AG20443 (cell line): ENCODE measurements at regions not wholly inside any gene's neighbourhood (a gene's known extent, or its start where the extent isn't known, plus 50 kb on each side); places are given as distances from the start of the nearest gene placed in this dataset.

Experiments
- DNase-seq: peaks from one replicate; pipeline ENCODE4 v3.0.0; 2012; ENCODE audit warnings: low spot score, mixed read lengths

DNA sequence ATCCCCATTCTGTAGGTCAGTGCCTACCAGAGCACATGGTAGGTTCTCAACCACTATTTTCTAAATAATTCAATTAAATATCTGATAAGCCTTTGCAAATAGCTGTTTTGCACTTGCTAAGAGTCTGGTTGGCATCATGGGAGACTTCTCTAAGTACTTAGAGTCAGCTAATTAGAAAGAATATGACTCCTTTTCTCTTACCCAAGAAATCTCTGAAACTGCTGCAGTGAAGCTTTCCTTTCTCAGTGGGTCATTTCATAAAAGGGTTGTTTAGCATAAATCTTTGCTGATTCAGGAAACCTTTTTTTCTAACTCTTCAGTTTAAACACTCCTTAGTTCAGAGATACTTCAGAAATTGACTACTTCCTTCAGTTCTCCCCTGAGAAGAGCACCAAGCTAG is 438.9 kb downstream of the ADRA2A start:
- no peak for DNase-seq

DNA sequence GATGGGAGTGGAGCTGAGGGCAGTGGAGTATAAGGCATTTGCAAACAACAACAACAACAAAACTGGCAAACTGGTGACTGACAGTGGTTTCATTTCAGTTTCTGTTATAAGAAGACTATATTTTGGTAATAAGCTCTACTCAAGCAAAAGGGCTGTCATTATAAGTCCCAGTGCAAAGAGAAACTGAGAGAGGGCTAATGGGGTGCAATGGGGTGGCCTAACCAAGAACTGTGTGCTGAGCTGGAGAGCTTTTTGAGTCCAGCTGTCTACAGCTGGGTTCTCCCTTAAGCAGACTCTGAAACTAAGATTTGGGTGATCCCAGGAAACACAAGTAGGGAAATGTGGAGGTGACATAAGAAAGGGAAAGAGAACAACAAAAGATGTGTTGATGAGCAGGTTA is 439.3 kb downstream of the ADRA2A start:
- no peak for DNase-seq

DNA sequence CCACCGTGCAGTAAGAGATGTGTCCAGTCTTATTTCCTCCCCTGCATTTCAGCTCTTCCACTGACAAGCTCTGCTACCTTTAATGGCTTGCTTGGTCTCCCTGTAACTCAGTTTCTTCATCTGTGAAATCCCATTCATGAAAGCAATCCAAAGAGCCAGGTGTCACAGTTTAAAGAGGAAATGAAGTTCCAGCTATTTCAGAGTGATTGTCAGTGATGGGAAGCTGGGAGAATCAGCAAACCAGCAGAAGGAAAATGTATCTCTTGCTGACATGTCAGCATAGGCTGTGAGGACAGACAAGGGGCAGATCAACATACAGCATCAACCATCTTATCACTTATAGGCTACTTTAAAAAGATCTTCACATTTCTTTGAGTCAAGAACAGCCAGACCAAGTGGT is 445.3 kb downstream of the ADRA2A start:
- DNase-seq = no peak

DNA sequence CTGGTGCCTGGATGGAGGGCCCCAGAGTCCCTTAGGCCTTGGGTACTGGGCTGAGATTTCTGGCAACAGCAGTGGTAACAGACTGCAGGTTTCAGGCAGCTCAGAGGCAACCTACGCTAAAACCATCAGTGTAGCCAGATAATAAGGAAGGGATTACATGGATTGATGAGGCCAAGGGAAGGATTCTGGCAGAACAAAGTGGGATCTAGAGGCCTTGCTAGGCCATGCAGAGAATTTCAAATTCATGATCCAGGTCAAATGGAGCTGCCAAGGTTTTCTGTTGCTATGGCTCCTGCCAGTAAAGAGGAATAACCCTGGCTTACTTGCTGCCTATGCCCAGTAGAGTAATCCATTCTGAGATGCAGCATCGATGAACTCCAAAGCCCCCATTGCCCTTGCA is 445.7 kb downstream of the ADRA2A start:
- no peak for DNase-seq

DNA sequence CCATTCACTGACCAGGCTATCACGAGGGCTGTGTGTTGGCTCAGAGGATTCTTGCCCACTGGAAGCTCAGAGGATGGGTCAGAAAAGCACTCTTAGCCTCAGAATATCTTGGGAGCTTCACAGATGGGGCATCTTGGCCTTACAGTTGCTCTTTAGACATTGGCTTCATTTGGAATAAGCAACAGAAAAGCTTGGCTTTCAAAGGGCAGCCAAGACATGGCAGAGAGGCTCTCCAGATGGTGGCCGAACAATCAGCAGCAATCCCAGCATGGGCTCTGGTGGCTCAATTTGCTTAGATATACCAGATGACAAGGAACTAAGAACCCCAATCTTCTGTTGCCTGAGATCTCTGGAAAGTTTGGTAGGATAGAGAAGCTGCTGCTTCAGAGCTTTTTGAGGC is 446.2 kb downstream of the ADRA2A start:
- DNase-seq = no peak

DNA sequence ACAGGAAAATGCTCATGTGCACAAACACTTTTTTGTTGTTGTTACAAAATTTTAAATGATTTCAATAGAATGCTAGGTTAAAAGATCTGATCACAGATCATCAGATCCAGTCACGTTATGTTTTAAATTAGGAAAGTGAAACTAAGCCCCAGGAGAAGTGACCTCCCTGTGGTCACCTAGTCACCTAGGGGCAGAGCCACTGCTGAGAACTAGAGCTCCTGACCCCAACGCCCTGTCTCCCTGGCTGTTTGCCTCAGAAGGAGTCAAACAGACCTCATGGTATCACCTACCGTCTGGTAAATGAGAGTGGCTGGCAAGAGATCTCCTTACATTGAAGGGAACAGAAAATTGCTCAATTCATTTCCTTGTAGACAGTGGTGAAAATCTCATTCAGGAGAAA is 447.3 kb downstream of the ADRA2A start:
- DNase-seq = no peak

DNA sequence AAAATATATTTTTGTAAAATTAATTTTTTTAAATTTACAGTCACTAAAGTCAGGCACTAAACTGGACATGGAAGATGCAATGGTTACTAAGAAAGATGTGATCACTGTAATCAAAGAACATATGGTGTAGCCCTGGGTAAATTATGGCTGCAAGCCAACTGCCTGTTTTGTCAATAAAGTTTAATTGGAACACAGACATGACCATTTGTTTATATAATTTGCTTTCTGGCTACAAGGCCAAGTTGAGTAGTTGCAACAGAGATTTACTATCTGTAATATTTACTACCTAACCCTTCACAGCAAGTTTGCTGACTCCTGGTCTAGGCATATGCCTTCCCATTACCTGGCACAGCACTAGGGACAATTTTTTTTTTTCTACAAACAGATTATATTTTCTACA is 448.9 kb downstream of the ADRA2A start:
- DNase-seq = no peak

DNA sequence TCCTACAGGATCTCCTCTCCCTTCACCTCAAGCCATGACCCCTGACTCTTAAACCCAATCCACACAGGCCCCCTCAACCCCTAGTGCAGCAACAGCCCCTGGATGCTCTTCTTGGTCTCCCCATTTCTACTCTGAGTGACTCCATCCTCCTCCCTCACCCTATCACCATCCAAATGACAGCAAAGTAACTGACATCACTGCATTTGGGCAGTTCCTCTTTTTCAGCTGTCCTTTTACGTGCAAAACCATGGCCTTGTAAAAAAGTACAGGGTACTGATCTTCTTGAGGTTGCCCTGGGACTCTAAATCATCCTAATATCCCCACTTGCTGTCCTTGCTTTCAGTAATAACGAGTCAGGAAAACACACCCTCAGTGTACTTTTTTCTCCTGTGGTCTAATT is 454.9 kb downstream of the ADRA2A start:
- no peak for DNase-seq

DNA sequence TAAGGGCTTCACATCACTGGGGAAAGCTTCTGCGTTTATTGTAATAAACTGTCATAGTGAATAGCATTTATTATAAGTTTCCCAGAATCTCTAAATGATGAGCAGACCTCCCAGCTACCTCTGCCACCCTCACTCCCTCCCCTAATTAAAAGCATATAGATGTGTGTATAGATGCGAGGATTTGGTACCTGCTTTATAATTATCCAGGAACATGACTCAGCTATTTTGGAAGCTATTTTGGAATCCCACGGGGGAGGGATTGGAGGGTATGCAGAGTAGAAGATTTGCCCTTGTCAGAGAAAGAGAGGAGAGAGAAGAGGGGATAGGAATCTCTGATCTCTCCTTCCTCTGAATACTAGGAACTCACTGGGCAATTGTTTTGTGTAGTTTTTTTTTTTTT is 455.3 kb downstream of the ADRA2A start:
- no peak for DNase-seq

DNA sequence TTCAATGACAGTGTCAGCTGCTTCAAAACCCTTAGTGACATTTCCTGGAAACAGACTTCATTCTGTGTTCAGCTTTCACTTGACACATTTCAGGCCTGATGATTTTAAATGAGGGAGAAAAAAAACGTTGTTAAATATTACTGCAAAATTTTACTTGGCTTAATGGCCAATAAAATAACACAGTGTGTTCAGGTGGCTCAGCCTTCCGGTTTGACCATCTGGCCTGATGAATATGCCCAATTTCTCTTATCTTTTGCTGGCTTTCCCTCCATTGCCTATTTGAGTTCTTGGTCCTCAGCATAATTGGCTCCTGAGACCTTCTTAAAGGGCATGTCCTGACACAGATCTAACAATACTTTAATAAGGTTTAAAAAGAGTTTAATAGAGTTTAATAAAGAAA is 462.4 kb downstream of the ADRA2A start:
- no peak for DNase-seq

DNA sequence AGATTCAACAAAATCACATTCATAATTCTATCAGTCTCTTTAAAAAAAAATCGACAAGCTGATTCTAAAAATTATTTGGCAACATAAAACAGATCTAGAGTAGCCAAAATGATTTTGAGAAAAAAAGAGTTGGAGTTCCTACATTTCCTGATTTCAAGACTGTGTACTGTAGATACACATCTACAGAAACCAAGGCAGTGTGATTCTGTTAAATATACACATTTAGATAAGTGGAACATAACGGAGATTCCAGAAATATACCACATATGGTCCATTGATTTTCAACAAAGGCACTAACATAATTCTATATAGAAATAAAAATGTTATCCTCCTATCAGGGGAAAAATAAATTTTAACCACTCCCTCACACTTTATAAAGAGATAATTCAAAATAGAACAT is 467.0 kb downstream of the ADRA2A start:
- DNase-seq = no peak

DNA sequence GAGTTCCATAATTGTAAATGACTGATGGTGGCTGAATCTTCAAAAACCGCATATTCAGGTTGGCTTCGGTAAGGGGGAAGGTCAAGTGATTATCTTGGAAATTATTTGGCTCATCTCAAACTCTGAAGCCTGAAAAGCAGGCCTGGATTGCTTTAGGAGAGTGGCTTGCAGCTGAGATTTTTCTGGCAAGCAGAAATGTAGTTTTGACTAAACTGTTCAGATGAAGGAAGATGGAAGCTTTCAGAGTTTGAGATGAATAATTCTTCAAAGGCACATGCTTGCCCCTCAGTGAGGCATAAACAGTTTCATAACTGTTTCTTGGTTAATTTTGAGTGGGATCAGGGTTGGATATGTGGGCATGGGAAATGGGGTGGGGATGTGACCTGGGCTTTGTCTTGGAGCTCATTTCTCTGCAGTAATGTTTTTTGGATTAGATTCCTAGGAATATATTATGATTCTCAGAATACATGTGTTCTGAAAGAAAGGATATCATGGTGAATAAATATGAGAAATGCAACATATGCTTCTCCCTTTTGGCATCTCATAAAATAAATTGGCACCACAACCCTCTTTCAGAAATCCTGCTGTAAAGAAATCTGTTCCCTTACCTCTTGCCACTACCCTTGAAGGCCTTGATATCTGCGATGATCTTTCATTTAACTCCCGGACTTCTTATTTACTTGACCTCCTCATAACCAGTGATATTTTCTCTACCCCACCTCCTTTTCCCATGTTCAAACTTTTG is 469.2 kb downstream of the ADRA2A start:
- no peak for DNase-seq

DNA sequence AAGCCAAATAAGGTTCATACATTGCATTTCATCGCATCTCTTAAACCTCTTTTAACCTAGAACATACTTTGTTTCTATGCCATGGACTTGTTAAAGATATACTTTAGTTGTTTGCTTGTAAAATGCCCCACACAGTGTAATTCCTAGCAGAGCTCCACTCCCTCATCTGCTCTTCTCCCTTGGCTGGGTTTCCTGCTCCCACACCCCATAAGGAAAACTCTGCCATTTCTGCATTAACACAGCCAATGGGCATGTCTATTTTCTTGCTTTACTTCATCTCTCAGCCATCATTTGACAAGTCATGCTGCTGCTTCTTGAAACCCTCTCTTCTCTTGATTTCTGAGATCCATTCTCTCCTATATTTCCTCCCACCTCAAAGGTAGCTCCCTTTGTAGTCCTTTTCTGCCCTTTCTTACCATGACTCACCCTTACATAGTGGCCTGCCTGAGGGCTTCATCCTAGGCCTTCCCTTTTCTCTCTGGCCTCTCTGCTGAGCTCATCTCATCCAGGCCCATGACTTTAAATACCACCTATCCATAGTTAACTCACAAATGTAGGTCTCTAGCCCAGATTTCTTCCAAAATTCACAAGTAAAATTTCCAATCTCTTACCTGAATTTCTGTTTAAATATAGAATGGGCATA is 471.4 kb downstream of the ADRA2A start:
- DNase-seq = no peak

DNA sequence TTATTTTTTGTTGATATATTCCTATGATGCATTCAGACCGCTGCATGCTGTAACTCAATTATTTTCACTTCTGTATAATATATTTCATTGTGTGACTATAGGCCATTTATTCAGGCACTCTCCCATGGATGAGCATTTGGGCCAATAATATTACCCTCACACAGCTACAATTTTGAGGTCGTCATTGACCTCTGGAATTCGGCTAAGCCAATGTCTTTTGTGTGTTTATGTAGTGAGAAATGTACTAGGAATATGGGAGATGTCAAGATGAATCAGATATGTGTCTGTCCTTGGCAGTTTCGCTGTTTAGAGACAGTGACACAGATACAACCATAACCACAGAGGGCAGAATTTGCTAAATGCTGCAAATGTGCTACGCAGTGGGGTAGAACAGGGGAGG is 474.2 kb downstream of the ADRA2A start:
- peak; percentile 48 for DNase-seq

DNA sequence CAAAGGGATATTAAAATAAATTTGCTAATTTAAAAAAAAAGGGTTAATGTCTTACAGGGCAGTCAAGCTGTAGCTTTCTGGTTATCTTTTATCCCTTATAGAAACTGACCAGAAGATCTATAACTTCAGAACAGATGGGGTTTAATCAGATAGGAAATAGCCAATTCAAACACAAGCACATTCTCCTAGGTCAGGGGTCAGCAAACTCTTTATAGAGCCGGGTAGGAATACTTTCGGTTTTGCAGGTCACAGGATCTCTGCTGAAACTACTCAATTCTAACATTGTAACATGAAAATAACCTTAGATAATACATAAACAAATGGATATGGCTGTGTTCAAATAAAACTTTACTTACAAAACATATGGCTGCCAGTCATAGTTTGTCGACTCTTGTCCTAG is 479.8 kb downstream of the ADRA2A start:
- DNase-seq = no peak

DNA sequence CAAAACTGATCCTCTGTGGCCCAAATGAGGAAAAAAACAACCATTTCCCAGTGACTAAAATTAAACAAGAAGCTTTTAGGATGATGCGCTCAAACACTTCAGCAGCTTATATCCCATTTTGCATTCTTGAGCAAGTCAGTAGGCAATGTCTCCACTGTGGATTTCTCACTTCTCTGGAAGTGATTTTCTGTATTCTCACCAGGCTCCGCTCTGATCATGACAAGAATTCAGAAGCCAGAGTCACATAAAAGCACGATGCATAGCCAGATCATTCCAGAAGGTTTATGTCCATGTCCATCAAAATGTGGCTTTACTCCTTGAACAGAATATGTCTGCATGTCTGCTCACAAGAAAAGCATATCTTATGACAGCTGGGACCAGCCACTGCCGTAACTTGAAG is 481.4 kb downstream of the ADRA2A start:
- DNase-seq = no peak

DNA sequence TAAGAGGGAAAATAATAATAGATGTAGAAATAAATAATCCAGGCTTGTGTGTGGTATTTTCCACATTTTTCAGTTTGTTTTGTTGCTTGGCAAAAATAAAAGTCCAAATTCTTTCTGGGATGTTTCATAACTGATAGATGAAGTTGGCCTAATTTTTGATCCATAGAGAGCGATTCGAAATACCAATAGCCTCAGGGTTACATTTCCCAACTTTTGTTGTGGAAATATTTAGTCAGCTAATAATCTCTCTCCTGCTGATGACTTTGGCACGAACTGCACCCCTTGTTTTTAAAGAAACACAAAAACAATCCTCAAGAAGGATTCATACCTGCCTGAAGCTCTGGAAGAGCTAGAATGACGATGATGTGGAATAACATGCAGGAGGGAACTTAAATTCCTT is 483.2 kb downstream of the ADRA2A start:
- peak; percentile 54 for DNase-seq

DNA sequence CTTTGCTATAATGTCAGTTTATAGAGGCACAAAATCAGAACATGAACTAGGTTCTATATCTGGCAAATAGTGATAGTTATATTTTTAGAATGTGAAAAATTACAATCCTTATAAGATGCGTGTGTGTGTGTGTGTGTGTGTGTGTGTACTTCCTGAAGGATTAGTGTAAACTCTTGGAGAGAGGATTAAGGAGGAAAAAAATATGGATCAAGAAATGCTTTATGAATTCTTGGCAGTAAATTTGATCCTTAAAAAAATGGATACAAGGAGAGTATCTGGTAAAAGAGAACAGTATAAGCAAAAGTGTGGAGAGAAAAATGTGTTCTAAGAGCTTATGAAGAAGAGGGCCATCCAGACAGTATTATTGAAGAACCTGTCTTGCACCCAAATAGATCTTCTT is 484.3 kb downstream of the ADRA2A start:
- no peak for DNase-seq

DNA sequence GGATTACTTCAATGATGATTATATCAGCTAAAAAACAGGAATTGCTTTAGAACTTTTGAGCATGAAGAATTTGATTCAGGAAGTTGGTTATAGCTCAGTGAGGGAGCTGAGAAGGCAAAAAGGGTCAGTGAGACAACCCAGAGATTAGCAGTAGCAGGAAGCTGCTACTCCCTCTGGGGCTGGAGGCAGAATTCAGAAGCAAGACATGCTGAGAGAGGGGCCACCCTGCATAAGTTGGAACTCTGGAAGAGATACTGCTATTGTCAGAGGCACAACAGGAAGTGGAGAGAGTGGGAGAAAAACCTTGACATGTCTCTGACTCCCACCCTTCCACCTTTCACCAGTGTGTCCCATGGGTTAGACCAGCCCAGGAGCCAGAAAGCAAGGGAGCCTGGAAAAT is 488.7 kb downstream of the ADRA2A start:
- DNase-seq = no peak

DNA sequence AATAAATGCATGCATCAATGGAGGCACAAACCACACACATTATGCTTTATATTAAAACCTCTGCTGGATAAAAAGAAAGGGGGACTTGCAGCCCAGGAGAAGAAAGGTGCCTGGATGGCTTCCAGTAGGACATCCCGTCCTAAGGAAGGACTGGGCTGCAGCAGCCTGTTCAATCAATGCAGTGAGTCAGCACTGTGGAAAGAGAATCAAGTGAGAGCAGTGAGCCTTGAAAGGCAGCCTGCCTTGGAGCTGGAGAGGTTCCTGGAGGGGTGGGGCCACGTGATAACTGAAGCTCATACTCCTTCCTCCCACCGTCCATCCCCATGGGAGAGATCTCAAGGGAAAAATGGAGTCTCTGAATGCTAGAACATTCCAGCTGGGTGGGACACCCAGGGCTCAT is 501.2 kb downstream of the ADRA2A start:
- DNase-seq = peak; percentile 29

DNA sequence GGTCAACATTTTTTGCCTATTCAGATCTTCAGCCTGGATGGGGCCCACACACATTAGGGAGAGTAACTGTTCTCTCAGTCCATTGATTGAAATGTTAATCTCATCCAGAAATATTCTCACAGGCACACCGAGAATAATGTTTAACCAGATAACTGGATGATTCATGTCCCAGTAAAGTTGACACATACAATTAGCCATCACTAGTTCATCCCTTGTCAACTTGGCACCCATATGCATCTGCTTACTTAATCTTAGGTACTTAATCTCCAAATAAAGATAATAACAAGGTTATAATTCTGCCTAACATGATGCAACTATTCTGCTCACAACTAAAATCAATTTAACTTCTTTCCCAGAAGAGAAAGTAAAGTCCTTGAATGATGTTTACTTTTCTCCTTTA is 502.6 kb downstream of the ADRA2A start:
- no peak for DNase-seq

DNA sequence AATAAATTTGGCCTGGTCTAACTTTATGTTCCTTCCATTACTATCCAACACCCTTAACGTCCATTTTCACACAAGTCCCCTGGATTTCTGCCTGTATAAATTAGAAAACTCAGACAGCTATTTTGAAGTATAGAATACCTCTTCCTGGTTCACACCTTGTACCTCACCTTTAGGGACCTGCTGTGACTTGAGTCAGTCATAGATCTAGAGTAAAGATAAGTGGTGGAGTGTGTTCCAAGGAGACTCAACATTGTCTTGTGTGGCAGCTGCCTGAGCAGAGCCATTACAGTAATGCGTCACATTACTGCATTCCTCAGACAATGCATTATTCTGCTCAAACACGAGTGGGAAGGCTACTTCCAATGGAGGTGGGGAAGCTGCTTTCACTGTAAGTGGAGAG is 513.9 kb downstream of the ADRA2A start:
- no peak for DNase-seq

DNA sequence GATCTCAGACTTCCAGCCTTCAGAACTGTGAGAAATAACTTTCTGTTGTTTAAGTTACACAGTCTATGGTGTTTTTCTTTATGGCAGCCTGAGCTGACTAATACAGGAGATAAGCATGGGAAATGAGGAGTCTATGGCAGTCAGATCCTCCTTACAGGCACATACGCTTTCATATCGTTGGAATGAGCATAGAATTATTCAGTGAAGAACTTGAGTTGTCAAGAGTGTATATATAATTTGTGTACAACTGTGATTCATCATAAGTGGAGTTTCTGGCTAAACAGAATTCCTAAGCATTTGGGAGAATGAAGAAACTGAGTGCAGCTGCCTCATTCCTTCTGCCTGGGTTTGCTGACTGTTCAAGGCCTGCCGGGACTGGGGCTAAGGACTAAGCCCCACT is 516.7 kb downstream of the ADRA2A start:
- DNase-seq = peak; percentile 48

DNA sequence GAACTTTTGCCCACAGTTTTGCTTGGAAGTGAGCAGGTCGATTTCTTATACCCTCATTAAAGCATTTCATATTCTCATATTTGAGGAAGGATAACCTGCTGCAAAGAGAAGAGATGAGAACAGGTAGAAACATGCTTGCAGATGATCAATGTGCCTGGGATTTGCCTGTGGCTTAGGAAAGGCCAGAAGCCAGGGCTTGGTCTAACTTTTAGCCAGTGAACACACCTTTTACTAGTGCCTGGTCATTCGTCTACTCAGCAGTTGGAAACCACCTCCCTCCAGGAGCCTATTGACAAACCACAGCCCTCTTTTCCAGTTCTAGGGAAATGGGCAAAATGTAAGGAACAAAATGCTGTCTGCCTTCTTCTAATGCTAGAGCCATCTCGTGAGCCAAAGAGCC is 518.3 kb downstream of the ADRA2A start:
- no peak for DNase-seq
